ENCODE measurements at regions not wholly inside any gene's neighbourhood (a gene's known extent, or its start where the extent isn't known, plus 50 kb on each side); places are given as distances from the start of the nearest gene placed in this dataset.

- H3K4me2 ChIP-seq (ENCODE audit: insufficient read depth, insufficient read length, low read length) = no peak overlapping the region
- no peaks in the 10 kb centered on the region for H3K23me2 ChIP-seq (ENCODE audit: insufficient read length, low read depth, low read length, poor library complexity, severe bottlenecking)
- no peak overlapping the region for H2BK12ac ChIP-seq (ENCODE audit: insufficient read length, low read depth, low read length)
- DNase-seq = no peak
- H4K20me1 ChIP-seq (ENCODE audit: control insufficient read depth, insufficient read depth, insufficient read length) = no peaks in the 10 kb centered on the region
- no peak overlapping the region; the same call in 1 of the 2 replicates for H2BK15ac ChIP-seq (ENCODE audit: low read depth, low read length)
- H3K14ac ChIP-seq (ENCODE audit: insufficient read depth, low read length) = no peak overlapping the region
- no peaks in the 10 kb centered on the region for H3K4me1 ChIP-seq (ENCODE audit: insufficient read depth, low read length)
- H3K27ac ChIP-seq (ENCODE audit: insufficient read length, low read depth, low read length) = no peak overlapping the region
- peaks cover 0 to 4% (median 0%) of the 10 kb centered on the region in 3 experiments; a peak in 1 of 7 replicates for H3K36me3 Mint-ChIP-seq (ENCODE audit: insufficient read depth in 1 of 3, low read depth in 3 of 3)
- H3K4me1 Mint-ChIP-seq = no peaks in the 10 kb centered on the region
- no peak overlapping the region for H2BK120ac ChIP-seq (ENCODE audit: low read depth, low read length, poor library complexity, severe bottlenecking)
- H3K4ac ChIP-seq (ENCODE audit: low read depth, low read length) = no peak overlapping the region
- H4K8ac ChIP-seq (replicated peaks; ENCODE audit: insufficient read length, low read depth, low read length) = no peak overlapping the region
- no peak overlapping the region for H3K27ac Mint-ChIP-seq
- no peaks in the 10 kb centered on the region for H3K27me3 ChIP-seq (ENCODE audit: insufficient read depth, low read length)
- H3K27me3 Mint-ChIP-seq (ENCODE audit: low read depth) = no peaks in the 10 kb centered on the region; the same call in 1 of the 2 replicates
- H3K18ac ChIP-seq (ENCODE audit: insufficient read length, low read depth, low read length) = no peak overlapping the region
- H3T11ph ChIP-seq (ENCODE audit: low read length) = no peak overlapping the region
- H3K56ac ChIP-seq (ENCODE audit: insufficient read length, low read depth, low read length) = no peak overlapping the region
- H3K9me3 Mint-ChIP-seq = peaks cover 0 to 6% of the 10 kb centered on the region in 2 experiments; a peak in 1 of 5 replicates
- H3K9me3 ChIP-seq (ENCODE audit: control insufficient read depth, low read depth, low read length) = no peaks in the 10 kb centered on the region
- TF ChIP-seq, protein P1, sequence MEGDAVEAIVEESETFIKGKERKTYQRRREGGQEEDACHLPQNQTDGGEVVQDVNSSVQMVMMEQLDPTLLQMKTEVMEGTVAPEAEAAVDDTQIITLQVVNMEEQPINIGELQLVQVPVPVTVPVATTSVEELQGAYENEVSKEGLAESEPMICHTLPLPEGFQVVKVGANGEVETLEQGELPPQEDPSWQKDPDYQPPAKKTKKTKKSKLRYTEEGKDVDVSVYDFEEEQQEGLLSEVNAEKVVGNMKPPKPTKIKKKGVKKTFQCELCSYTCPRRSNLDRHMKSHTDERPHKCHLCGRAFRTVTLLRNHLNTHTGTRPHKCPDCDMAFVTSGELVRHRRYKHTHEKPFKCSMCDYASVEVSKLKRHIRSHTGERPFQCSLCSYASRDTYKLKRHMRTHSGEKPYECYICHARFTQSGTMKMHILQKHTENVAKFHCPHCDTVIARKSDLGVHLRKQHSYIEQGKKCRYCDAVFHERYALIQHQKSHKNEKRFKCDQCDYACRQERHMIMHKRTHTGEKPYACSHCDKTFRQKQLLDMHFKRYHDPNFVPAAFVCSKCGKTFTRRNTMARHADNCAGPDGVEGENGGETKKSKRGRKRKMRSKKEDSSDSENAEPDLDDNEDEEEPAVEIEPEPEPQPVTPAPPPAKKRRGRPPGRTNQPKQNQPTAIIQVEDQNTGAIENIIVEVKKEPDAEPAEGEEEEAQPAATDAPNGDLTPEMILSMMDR (conservative IDR thresholded peaks at IDR 0.05) = no peak
- H4K5ac ChIP-seq (ENCODE audit: insufficient read length, low read depth, low read length) = no peak overlapping the region
- no peak overlapping the region for H3K9ac ChIP-seq (ENCODE audit: extremely low read depth, insufficient read length, low read length)
- no peak overlapping the region for H3K4me3 Mint-ChIP-seq
- no peak overlapping the region for H4K91ac ChIP-seq (ENCODE audit: insufficient read length, low read depth, low read length)
- no peak overlapping the region for H2BK5ac ChIP-seq (ENCODE audit: insufficient read length, low read length)
- no peak overlapping the region for H2AFZ ChIP-seq (ENCODE audit: low read length)
- WGBS (ENCODE audit: extremely low coverage, insufficient read length, low lambda C conversion rate) = no CpG with 5 or more reads among the region's 7 CpGs
- H3K79me2 ChIP-seq (ENCODE audit: insufficient read depth, low read length) = no peaks in the 10 kb centered on the region
- H2AK5ac ChIP-seq (ENCODE audit: insufficient read length, low read length) = no peak overlapping the region
- H3K23ac ChIP-seq (ENCODE audit: insufficient read length, low read depth, low read length) = no peak overlapping the region
- H2BK20ac ChIP-seq (ENCODE audit: low read depth, low read length, poor library complexity, severe bottlenecking) = no peak overlapping the region
- H3K79me1 ChIP-seq (ENCODE audit: insufficient read depth, low read depth, low read length, poor library complexity, severe bottlenecking) = no peaks in the 10 kb centered on the region
Measured at GRCh38 chr18:7366597-7366996, 135.7 kb downstream of the LRRC30 start.

Measured in H9 (cell line).